ENCODE measurements at regions not wholly inside any gene's neighbourhood (a gene's known extent, or its start where the extent isn't known, plus 50 kb on each side); places are given as distances from the start of the nearest gene placed in this dataset.

- no peaks in the 10 kb centered on the region for H3K27me3 ChIP-seq (ENCODE audit: control insufficient read depth, insufficient read depth, low read length)
- no peak overlapping the region for H3K27ac ChIP-seq (ENCODE audit: insufficient read depth, low read length)
- no TSS peak for BruUV-seq (replicated peaks)
- H2BK120ac ChIP-seq (ENCODE audit: low read depth, low read length): no peak overlapping the region
- peaks cover 2% of the 10 kb centered on the region; the same call in 1 of the 2 replicates for H3K9me3 ChIP-seq (ENCODE audit: control insufficient read depth, insufficient read depth, low read length)
- H2BK5ac ChIP-seq (ENCODE audit: low read depth, low read length, poor library complexity, severe bottlenecking): no peak overlapping the region
- dilution Hi-C loops (cut with HindIII; ENCODE audit: low sequenced_read_pairs, unreplicated experiment) (no loop called here), intact Hi-C loops (cut with micrococcal nuclease) (no loop called here), in situ Hi-C loops (cut with MboI; ENCODE audit: low sequenced_read_pairs) (no loop called here)
- no peak overlapping the region for H4K91ac ChIP-seq (ENCODE audit: insufficient read depth, low read depth, low read length)
- H3K18ac ChIP-seq (ENCODE audit: low read depth, low read length): no peak overlapping the region
- no peak overlapping the region for H4K5ac ChIP-seq (ENCODE audit: low read depth, low read length)
- H2AK9ac ChIP-seq (replicated peaks; ENCODE audit: low read depth, low read length, poor library complexity): no peak overlapping the region
- H3K36me3 ChIP-seq (ENCODE audit: control insufficient read depth, insufficient read depth, low read length): no peaks in the 10 kb centered on the region
- no peaks in the 10 kb centered on the region for H3K79me1 ChIP-seq (ENCODE audit: low read depth in 1 of 2, low read length in 2 of 2)
- WGBS, 2 experiments (ENCODE audit: extremely low coverage in 2 of 2, insufficient read length in 1 of 2): no CpG with 5 or more reads among the region's 2 CpGs
- no peaks in the 10 kb centered on the region for H3K9me1 ChIP-seq (ENCODE audit: insufficient read depth, low read length)
- H3K4me2 ChIP-seq (ENCODE audit: low read depth, low read length): no peak overlapping the region
- no peak overlapping the region for H2BK20ac ChIP-seq (ENCODE audit: low read depth, low read length)
- no peak for ATAC-seq (ENCODE audit: low read depth)
- CTCF ChIA-PET: interaction anchor here (0.5 kb wide), 1 partner anchor 1018 kb away, joined by 6 read pairs; no protein-coding TSS in a partner anchor
- no peak overlapping the region for H2AK5ac ChIP-seq (ENCODE audit: low read depth, low read length)
- H3K4me1 ChIP-seq (ENCODE audit: control insufficient read depth, insufficient read depth, low read length): no peaks in the 10 kb centered on the region
- TF ChIP-seq RCOR1 (IDR thresholded peaks at IDR 0.05; ENCODE audit: insufficient replicate concordance, low read length) (no peak), MAZ (IDR thresholded peaks at IDR 0.05; ENCODE audit: borderline replicate concordance, low read depth, low read length) (no peak), BHLHE40 (IDR thresholded peaks at IDR 0.05; ENCODE audit: low read depth, low read length) (no peak), SMC3 (IDR thresholded peaks at IDR 0.05; ENCODE audit: low read depth, low read length) (no peak), MXI1 (IDR thresholded peaks at IDR 0.05; ENCODE audit: borderline replicate concordance, low read depth, low read length) (no peak), ELK1 (IDR thresholded peaks at IDR 0.05; ENCODE audit: borderline replicate concordance, low read depth, low read length) (no peak), POLR2A (IDR thresholded peaks at IDR 0.05; ENCODE audit: low read depth, low read length) (no peak), NFE2L2 (IDR thresholded peaks at IDR 0.05; ENCODE audit: low read depth, low read length) (no peak), FOS (IDR thresholded peaks at IDR 0.05; ENCODE audit: low read depth, low read length) (no peak), USF2 (IDR thresholded peaks at IDR 0.05; ENCODE audit: low read depth, low read length) (no peak), RAD21 (IDR thresholded peaks at IDR 0.05; ENCODE audit: low read length) (no peak), CEBPB (IDR thresholded peaks at IDR 0.05; ENCODE audit: low read depth, low read length) (no peak)
- H3K56ac ChIP-seq (ENCODE audit: extremely low read depth, insufficient read depth, low read length): no peak overlapping the region
- no peak overlapping the region for H2AFZ ChIP-seq (replicated peaks; ENCODE audit: low read length, poor library complexity)
- no peak overlapping the region for H3K4ac ChIP-seq (ENCODE audit: low read depth, low read length)
- DNase-seq: no peak
- H4K8ac ChIP-seq (ENCODE audit: low read depth in 2 of 2, low read length in 2 of 2): no peak overlapping the region
- no peak overlapping the region for H3K9ac ChIP-seq (ENCODE audit: low read depth, low read length)
- POLR2A ChIA-PET (ENCODE audit: unreplicated experiment): no interaction called here
- no peaks in the 10 kb centered on the region for H4K20me1 ChIP-seq (ENCODE audit: insufficient read depth, low read length)
- no peak overlapping the region for H3K23ac ChIP-seq (ENCODE audit: low read depth, low read length)
- H3K14ac ChIP-seq (replicated peaks; ENCODE audit: low read depth, low read length): no peak overlapping the region
- no peak overlapping the region for H2BK15ac ChIP-seq (ENCODE audit: low read depth, low read length)
- H3K4me3 ChIP-seq (ENCODE audit: insufficient read depth, low read depth, low read length): no peak overlapping the region
These were observed 141.2 kb downstream of the BMP2 start for GRCh38 chr20:6908673-6909072.
